HG03060 (cell line): ENCODE measurements at regions not wholly inside any gene's neighbourhood (a gene's known extent, or its start where the extent isn't known, plus 50 kb on each side); places are given as distances from the start of the nearest gene placed in this dataset.
A peak's percentile ranks its signal among the peaks of the same experiment; 100 is the strongest.

Source experiments
- ATAC-seq: cut with Tn5 transposase; IDR thresholded peaks from one replicate; pipeline ENCODE4 v1.9.1; 2021; ENCODE audit warnings: low read depth, moderate number of reproducible peaks; ENCODE audit not compliant: unreplicated experiment

DNA sequence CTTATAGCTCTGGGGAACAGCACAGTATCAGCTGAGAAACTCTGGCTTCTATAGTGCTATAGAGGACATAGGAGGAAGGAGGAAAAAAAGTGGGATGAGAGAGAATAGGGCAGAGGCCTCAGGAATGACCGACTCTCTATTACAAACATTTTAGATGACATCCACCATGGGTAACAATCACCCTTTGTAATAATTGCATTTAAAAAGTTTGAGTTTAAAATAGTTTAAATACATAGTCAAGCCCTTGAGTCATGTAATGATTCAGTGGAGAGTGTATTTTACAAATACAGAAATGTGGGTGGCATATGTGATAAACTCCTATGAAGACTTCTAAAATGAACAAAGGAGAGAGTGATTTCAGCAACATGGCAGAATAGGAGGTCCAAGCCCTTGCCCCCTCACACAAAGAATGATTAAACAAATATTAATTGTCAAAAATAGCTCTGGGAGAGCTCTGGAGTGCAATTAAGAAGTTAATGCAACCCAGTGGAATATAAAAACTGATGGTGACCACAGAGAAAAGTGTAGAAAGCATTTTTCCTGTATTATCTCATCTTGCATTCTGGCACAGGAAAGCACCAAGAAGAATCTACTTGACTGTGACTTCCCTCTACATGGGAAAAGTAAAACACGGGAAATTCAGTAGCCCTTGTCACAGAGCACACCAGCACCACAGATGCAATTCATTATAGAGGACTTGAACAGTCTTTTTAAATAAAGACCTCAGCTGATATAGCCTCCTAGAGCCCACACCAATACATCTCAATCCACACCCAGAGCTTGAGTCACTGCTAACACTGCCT is 569.0 kb upstream of the SORCS1 start:
- no peak for ATAC-seq

DNA sequence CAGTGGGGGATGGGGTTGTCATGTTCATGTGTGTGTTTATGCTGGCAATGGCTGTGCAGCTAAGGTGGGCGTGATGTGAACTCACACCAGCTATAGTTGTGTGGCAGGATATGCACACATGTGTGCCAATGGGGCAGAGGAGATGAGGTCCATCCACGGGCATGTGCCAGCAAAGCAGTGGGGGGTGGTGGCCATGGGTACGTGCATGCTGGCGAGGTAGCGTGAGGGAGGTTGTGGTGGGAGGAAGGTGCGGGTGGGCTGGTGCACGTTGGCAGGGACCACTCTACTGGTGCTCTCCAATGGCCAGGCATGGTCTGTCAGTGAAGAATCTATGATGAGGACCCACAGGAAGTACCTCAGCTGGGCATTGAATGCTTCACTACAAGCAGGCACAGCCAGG is 567.5 kb upstream of the SORCS1 start:
- no peak for ATAC-seq

DNA sequence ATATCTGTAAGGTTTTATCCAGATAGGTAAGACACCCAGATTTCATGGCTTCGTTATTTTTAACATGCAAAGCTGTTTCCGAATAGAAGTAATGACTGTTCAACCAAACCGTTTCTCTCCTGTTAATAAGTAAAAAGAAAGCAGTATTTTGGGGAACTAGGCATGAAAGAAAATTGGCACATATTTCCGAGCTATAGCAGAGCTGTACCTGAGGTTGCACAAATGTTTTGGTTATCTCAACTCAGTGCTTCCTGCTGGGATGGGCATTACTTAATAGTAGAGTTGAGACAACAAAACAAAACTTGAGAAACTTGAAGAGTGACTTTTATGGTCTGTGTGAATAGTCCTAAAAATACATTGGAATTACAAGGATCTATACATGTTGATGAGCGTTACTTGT is 564.3 kb upstream of the SORCS1 start:
- peak; percentile 80 for ATAC-seq

DNA sequence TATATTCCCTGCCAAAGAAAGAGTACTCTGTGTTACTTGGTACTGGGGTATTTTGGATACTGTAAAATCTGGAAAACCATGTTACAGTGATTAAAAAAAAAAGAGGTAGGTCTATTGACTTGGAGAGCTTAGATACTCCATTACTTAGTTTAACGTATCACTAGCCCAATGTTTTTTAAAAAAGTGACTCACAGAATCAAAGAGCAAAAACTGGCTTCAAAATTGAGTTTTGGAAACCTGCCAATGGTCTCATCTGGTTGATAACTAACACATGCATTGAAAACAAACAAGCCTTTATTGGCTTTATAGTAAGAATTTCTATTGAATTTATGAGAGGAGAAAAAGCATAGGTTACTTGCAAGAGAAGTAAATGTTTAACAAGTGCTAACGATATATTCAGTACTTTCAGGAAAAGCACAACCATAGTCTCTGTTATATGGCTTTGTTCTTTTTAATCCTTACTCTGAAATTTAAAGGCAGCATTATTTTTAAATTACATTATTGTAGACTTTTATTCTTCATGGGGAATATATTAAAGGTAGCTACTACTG is 563.3 kb upstream of the SORCS1 start:
- no peak for ATAC-seq

DNA sequence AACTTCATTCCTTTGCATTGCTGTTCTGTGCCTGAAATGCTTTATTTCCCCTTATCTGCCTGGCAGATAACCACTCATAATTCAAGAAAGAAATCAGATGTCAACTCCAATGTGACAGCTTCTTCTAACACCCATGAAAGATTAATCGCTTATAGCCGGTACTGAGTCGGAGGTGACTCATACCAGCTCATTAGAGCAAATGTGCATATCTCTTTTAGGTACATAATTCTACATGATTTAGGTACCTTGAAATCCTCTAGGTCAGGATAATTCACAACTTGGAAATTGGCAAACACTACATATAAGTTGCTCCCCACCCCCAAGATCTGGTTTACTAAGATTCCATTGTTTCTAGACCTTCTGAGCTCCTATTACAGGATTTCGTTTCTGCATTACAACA is 554.4 kb upstream of the SORCS1 start:
- ATAC-seq = no peak

DNA sequence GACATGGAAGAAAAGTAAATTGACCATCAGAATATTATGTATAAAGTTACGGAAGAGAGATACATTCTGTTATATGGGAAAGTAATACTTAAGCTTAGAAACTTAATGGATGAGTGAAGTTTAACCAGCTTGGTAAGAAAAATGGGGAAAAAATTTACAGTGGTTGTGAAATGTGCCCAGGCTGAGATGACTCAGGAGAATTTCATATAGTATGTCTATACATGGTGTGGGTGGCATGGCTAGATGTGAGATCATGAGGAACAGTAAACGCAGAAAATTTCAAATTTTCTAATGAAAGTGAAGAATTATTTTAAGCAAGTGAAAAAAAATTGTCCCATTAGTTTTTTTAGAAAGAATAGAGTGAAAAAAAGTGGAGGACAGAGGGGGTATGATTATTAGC is 552.5 kb upstream of the SORCS1 start:
- ATAC-seq = no peak

DNA sequence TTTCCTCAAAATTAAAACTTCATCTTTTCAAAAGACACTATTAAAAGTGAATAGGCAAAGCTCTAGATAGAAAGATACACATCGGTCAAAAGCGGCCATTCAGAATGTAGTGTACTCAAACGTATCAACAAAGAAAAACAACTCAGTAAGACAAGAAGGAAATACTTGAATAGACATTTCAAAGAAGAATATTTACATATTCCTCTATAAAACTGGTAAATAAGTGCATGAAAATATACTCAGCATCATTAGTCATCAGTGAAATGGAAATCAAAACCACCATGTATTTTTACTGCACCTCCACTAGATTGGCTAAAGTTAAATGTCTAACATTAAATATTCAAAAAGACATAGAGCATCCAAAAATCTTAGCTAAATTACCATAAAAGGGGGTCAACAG is 551.1 kb upstream of the SORCS1 start:
- ATAC-seq = no peak

DNA sequence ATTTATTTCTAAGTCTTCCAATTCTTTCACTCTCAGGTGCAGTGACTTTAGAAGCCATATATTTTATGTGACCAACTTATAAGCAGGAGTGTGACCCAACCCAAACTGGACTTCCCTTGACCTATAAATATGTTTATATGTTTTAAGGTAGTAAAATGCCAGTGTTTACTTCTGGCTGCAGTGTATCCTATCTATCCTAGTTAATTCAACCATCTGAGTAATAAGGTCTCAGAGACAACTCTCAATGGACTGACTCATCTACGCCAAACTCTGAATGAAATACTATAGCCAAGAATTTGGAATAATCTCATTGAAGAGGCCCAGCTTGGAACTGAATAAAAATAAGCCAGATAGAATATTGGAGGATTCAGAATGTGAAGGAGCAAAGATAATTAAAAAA is 544.5 kb upstream of the SORCS1 start:
- ATAC-seq = no peak

DNA sequence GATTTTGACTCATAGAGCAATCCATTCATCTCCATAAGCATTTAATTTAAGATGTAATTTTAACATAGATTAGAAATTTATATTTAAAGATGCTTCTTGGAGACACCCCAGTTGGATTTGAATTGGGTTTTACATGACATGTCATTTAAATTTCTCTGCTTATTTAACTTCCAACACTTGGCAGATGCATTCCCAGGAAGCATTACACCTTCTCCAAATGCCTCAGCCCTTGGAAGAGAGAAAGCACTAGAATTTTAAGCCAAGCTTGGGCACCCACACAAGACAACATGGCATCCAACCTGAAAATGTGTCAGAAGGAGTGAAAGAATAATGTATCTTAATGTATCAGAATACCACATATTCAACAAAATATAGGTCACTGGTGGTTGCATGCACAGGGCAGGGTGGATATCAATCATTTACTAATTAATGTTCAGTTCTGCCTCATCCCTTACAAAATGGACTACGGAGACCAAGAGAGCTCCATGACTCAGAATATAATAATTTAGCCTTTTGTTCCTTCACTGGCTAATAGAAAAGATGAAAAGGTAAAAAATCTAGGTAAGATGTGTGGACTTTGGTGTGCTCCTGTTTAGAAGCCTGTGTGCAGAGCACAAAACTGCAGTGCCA is 541.7 kb upstream of the SORCS1 start:
- no peak for ATAC-seq

DNA sequence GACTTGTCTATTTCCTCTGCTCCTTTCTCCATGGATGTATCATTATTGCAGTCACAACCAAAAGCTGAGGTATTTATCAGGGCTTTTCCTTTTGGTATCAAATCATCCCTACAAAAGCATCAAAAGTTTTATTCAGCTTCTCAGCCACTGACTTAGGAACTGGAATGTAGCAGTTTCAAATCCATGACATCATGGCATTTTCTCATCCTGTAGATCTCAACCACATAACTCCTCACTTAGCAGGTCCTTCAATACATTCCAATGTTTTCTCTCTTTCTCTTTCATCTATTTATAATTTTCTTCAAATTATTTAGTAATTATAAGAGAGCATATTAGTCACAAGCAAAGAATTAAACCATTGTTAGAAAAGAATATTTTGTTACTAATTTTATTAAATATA is 537.4 kb upstream of the SORCS1 start:
- no peak for ATAC-seq

DNA sequence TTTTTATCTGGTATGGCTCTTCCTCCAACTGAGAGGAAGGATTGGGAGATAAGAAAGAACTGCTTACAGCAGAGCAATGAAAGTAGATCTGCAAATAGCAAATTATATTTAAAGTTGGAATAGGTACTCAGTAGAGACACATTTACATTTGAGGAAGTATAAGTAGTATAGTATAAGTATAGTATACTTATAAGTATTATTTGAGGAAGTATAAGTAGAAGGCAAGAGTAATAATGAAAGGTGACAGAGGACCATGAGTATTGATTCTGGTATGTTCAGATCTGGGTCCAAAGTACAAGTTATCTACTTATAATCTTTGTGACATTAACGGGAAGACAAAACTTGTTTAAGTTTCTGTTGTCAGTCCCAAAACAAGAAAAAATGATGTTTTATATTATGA is 527.6 kb upstream of the SORCS1 start:
- peak; percentile 48 for ATAC-seq

DNA sequence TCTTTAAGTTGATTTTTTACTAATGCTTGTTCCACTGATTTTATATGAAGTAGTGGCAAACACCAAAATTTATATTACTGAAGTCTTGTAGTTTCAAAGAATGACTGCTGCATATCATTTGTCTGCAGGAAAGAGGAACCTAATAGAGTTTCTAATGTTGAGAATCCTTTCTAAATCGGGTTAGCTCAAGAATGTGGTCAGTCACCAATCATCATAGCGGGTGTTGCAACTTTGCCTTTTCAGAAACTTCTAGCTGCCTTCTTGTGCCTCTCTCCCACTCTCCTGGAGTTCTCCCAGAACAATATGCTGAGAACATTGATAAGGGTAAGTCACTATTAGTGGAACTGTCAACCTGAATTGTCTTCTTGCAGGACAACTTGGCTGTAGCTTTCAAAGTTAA is 524.8 kb upstream of the SORCS1 start:
- ATAC-seq = no peak

DNA sequence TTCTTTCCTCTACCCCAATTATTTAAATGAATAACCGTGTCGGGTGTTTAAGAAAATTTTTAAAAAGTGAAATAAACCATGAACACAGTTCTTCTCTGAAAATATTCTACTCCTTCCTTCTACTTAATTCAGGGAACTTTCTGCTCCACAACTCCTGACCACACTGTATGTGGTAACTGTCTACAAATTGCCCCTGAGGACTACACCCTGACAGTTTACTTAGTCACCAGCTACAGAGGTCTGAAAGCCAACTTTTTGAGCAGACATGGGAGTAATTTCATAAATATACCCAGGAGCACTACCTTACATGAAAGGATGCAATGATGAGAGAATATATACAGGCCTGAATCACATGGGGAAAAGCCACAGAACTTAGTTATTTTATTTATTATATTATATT is 523.2 kb upstream of the SORCS1 start:
- no peak for ATAC-seq

DNA sequence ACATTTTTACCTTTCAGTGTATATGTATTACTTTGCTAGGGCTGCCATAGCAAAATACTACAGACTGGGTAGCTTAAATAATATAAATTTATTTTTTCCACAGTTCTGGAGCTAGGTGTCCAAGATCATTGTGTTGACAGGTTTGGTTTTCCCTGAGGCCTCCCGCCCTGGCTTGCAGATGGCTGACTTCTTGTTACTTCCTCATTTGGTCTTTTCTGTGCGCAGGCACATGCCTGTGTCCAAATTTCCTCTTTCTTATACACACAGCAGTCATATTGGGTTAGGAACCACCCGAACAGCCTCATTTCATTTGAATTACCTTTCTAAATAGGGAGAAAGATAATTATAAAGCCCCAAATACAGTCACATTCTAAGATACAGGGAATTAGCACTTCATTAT is 521.6 kb upstream of the SORCS1 start:
- peak; percentile 56 for ATAC-seq

DNA sequence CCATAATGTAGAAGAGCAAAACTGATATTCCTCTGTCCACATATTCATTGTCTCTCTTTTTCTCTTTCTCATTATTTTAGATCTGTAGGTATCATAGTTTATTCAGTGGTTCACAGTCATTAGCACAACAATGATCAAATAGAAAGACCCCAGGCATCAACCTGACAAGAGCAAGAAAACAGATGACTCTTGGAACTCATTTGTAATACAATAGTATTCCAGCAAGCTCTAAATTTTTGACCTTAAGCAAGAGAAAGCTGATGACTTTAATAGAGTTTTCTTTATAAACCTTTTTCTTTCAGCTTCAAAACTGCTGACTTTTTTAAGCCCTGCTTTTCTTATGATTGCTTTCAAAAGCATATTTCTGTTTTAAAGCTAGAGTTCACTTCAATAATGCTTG is 507.5 kb upstream of the SORCS1 start:
- no peak for ATAC-seq

DNA sequence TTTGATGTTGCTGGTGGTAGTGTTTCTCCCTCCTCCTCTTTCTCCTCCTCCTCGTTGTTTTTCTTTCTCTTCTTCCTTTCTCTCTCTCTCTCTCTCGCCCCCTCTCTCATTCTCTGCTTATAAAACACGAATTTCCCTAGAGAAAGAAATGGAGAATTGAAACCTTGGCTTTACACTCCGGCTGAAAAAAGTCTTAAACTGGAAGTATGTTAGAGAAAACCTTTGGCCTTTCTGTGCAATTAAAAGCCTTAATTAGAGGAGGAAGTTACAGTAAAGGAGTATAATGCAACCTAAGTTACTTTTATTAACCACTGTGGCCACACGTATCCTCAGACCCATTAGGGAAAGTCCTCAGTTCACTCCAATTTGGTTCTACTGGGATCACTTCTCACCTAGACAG is 501.7 kb upstream of the SORCS1 start:
- no peak for ATAC-seq

DNA sequence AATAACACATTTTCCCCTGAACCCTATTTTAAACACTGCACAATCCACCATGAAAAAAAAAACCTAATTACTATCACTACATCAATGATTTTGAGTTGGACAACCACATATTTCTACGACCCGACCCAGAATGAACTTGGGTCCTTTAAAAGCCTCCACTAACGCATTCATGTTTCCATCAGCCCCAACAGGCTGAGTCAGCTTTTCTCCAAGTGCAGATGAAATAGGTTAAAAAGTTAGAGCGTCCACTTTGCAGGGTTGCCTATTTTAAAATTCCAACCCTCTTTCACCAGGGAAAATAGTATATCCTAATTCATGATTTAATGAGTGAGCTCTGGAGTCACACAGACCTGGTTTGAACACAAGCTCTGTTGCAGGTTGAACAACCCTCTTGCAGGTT is 501.0 kb upstream of the SORCS1 start:
- ATAC-seq = no peak

DNA sequence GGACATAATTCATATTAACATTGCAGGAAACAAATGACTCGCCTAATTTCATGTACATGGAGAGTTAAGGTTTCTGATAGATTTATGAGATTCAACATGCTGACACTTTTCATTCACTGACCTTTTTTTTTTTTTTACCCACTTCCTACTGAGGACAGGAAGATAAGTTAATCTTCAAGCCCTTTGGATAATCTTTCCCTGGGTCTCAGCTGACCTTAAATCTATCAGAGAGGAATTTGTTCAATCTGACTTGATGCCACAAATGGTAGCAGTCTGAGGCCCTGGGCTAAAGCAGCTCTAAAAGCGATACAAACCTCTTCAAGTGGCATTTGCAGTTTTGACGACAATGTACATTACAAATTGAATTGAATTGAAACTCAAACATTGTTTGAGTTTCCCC is 493.3 kb upstream of the SORCS1 start:
- no peak for ATAC-seq

DNA sequence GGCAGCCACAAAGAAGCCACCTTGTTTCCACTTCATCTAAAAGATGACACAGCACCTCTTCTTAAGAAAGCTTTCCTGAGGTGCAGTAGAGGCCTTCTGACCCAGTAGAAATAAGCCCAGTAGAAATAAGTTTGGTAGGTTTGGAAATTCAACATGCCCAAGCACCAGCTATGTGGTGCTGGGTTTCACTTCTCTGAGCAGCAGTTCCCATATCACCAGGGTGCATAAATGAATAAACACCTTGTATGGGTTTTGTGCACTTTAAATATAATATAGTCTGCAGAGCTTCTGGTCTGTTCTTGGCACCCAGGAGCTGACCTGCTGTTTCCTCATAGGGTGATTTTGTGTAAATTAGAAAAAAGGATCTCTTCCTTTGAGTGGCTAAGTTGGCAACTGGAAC is 492.4 kb upstream of the SORCS1 start:
- no peak for ATAC-seq

DNA sequence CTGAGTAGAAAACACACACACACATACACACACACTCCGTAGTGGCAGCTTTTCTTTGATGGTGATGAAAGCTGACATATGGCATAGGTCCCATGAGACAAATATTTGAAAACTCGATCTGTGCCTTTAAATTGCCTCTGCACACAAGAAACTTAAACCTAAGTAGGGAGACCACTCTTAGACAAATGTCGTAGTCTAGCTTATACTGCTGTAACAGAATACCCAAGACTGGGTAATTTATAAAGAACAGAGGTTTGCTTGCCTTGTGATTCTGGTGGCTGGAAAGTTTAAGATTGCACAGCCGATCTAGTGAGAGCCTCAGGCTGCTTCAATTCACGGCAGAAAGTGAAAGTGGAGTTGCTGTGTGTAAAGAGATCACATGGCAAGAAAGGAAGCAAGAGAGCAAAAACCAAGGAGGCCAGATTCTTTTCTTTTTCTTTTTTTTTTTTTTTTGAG is 489.4 kb upstream of the SORCS1 start:
- ATAC-seq = peak; percentile 70

DNA sequence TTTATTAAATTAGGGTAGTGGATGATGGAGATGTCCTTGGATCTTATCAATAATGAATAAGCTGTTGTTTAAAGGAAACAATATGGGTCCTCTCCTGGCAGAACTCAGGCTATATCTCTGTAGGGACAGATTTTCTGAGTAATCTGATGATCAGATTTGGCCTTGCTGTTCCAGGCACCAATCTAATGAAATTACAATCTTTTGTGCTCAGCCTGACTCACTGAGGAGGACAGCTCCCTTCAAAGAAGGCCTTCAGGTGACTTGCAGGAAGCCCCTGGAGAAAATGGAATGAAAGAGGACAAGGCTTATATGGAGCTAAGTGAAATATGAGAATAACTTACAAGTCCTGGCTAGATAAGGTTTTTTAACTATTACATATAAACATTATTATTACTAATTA is 486.4 kb upstream of the SORCS1 start:
- ATAC-seq = no peak

DNA sequence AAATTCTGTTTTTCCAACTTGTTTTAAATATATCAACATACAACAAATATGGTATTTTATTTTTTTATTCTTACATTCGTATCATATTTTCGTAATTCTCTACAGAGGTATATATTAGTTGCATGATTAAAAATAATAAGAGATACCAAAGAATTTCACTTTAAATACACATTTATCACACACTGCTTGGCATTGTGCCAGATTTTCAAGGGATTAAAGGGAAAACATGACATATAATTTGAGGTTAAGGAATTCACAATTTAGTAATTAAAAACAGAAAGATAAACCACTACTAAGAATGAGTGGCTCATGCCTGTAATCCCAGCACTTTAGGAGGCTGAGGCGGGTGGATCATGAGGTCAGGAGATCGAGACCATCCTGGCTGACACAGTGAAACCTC is 484.7 kb upstream of the SORCS1 start:
- no peak for ATAC-seq
